NB4 (cell line): ENCODE measurements at regions not wholly inside any gene's neighbourhood (a gene's known extent, or its start where the extent isn't known, plus 50 kb on each side); places are given as distances from the start of the nearest gene placed in this dataset.

Experiments used
- CTCF ChIP-seq: IDR thresholded peaks from one replicate; pipeline ENCODE4 v1.5.1; 2012; ENCODE audit warnings: low read depth, low read length
- MYC ChIP-seq: IDR thresholded peaks from 2 replicates; pipeline ENCODE4 v1.6.1; 2011; ENCODE audit warnings: low read depth, low read length
- POLR2A ChIP-seq: IDR thresholded peaks from 2 replicates; pipeline ENCODE4 v1.6.1; 2011; ENCODE audit warnings: mild to moderate bottlenecking; ENCODE audit not compliant: insufficient read length; ENCODE audit errors: extremely low read depth

- no peak for TF ChIP-seq CTCF
- no peak for TF ChIP-seq MYC
- TF ChIP-seq POLR2A: no peak
Observed at GRCh38 chr13:90934741-90935140, 412.7 kb upstream of the MIR17HG start.
